ENCODE measurements at regions not wholly inside any gene's neighbourhood (a gene's known extent, or its start where the extent isn't known, plus 50 kb on each side); places are given as distances from the start of the nearest gene placed in this dataset.
A peak's percentile ranks its signal among the peaks of the same experiment; 100 is the strongest.

DNA sequence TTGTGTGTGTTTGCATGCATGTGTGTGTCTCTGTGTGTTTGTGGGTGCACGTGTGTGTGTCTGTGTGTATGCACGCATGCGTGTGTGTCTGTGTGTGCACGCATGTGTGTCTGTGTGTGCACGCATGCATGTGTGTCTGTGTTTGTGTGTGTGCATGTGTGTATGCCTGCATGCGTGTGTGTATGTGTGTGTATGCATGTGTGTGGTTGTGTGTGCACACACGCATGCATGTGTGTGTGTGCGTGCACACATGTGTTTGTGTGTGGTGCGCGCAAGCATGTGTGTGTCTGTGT is 239.9 kb upstream of the TNRC6C start:
- H3K27me3 Mint-ChIP-seq (ENCODE audit: low read depth) = peaks cover 2% of the 10 kb centered on the region
- H3K4me3 Mint-ChIP-seq = no peak overlapping the region
- ATAC-seq (no peak), DNase-seq (ENCODE audit: low spot score) (no peak)
- TF ChIP-seq, protein P1, sequence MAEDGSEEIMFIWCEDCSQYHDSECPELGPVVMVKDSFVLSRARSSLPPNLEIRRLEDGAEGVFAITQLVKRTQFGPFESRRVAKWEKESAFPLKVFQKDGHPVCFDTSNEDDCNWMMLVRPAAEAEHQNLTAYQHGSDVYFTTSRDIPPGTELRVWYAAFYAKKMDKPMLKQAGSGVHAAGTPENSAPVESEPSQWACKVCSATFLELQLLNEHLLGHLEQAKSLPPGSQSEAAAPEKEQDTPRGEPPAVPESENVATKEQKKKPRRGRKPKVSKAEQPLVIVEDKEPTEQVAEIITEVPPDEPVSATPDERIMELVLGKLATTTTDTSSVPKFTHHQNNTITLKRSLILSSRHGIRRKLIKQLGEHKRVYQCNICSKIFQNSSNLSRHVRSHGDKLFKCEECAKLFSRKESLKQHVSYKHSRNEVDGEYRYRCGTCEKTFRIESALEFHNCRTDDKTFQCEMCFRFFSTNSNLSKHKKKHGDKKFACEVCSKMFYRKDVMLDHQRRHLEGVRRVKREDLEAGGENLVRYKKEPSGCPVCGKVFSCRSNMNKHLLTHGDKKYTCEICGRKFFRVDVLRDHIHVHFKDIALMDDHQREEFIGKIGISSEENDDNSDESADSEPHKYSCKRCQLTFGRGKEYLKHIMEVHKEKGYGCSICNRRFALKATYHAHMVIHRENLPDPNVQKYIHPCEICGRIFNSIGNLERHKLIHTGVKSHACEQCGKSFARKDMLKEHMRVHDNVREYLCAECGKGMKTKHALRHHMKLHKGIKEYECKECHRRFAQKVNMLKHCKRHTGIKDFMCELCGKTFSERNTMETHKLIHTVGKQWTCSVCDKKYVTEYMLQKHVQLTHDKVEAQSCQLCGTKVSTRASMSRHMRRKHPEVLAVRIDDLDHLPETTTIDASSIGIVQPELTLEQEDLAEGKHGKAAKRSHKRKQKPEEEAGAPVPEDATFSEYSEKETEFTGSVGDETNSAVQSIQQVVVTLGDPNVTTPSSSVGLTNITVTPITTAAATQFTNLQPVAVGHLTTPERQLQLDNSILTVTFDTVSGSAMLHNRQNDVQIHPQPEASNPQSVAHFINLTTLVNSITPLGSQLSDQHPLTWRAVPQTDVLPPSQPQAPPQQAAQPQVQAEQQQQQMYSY (CRISPR knock-in tag; IDR thresholded peaks at IDR 0.05) = no peak
- TF ChIP-seq, protein P2, sequence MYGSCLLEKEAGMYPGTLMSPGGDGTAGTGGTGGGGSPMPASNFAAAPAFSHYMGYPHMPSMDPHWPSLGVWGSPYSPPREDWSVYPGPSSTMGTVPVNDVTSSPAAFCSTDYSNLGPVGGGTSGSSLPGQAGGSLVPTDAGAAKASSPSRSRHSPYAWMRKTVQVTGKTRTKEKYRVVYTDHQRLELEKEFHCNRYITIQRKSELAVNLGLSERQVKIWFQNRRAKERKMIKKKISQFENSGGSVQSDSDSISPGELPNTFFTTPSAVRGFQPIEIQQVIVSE (CRISPR knock-in tag; IDR thresholded peaks at IDR 0.05; ENCODE audit: borderline replicate concordance) = no peak
- TF ChIP-seq IRF2 (CRISPR knock-in tag; IDR thresholded peaks at IDR 0.05; ENCODE audit: borderline replicate concordance, low read depth) = no peak
- no peak for TF ChIP-seq NR1H2 (CRISPR knock-in tag; IDR thresholded peaks at IDR 0.05)
- TF ChIP-seq ZNF232 (CRISPR knock-in tag; IDR thresholded peaks at IDR 0.05) = no peak
- TF ChIP-seq IRF1 (CRISPR knock-in tag; IDR thresholded peaks at IDR 0.05) = no peak
- TF ChIP-seq ZMAT4 (CRISPR knock-in tag; IDR thresholded peaks at IDR 0.05) = no peak
- TF ChIP-seq RORB (CRISPR knock-in tag; IDR thresholded peaks at IDR 0.05) = no peak
- no peak for TF ChIP-seq GTF2I (CRISPR knock-in tag; conservative IDR thresholded peaks at IDR 0.05)
- no peak for TF ChIP-seq SOX15 (CRISPR knock-in tag; IDR thresholded peaks at IDR 0.05)
- TF ChIP-seq, protein P3, sequence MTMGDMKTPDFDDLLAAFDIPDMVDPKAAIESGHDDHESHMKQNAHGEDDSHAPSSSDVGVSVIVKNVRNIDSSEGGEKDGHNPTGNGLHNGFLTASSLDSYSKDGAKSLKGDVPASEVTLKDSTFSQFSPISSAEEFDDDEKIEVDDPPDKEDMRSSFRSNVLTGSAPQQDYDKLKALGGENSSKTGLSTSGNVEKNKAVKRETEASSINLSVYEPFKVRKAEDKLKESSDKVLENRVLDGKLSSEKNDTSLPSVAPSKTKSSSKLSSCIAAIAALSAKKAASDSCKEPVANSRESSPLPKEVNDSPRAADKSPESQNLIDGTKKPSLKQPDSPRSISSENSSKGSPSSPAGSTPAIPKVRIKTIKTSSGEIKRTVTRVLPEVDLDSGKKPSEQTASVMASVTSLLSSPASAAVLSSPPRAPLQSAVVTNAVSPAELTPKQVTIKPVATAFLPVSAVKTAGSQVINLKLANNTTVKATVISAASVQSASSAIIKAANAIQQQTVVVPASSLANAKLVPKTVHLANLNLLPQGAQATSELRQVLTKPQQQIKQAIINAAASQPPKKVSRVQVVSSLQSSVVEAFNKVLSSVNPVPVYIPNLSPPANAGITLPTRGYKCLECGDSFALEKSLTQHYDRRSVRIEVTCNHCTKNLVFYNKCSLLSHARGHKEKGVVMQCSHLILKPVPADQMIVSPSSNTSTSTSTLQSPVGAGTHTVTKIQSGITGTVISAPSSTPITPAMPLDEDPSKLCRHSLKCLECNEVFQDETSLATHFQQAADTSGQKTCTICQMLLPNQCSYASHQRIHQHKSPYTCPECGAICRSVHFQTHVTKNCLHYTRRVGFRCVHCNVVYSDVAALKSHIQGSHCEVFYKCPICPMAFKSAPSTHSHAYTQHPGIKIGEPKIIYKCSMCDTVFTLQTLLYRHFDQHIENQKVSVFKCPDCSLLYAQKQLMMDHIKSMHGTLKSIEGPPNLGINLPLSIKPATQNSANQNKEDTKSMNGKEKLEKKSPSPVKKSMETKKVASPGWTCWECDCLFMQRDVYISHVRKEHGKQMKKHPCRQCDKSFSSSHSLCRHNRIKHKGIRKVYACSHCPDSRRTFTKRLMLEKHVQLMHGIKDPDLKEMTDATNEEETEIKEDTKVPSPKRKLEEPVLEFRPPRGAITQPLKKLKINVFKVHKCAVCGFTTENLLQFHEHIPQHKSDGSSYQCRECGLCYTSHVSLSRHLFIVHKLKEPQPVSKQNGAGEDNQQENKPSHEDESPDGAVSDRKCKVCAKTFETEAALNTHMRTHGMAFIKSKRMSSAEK (CRISPR knock-in tag; IDR thresholded peaks at IDR 0.05; ENCODE audit: borderline replicate concordance) = no peak
- TF ChIP-seq ZNF219 (CRISPR knock-in tag; IDR thresholded peaks at IDR 0.05; ENCODE audit: borderline replicate concordance) = no peak
- no peak for TF ChIP-seq ARID4B (CRISPR knock-in tag; IDR thresholded peaks at IDR 0.05; ENCODE audit: borderline replicate concordance)
- no peak for TF ChIP-seq TCF7 (CRISPR knock-in tag; IDR thresholded peaks at IDR 0.05; ENCODE audit: low read depth)
- ChIA-PET POLR2A (no interaction called here), CTCF (no interaction called here)
- peaks cover 27% of the 10 kb centered on the region for H3K36me3 Mint-ChIP-seq
- H3K27ac Mint-ChIP-seq = peak overlapping the region; percentile 87; the same call in 1 of the 2 replicates
- peaks cover 37% of the 10 kb centered on the region for H3K9me3 Mint-ChIP-seq
- H3K4me1 Mint-ChIP-seq = peaks cover 29% of the 10 kb centered on the region

Measured in WTC11 (cell line).